H1 (cell line): ENCODE measurements at regions not wholly inside any gene's neighbourhood (a gene's known extent, or its start where the extent isn't known, plus 50 kb on each side); places are given as distances from the start of the nearest gene placed in this dataset.
A peak's percentile ranks its signal among the peaks of the same experiment; 100 is the strongest.

ENCODE experiments used
- CTCF ChIA-PET: fragments of 300-600 bp; sonication (Branson Sonifier 250); formaldehyde crosslinking; loops from one replicate; lab custom pipeline; 2021; ENCODE audit not compliant: partially characterized antibody; lab: Charles Lee
- POLR2A ChIA-PET: fragments of 300-600 bp; sonication (Branson Sonifier 250); formaldehyde crosslinking; loops from one replicate; lab custom pipeline; 2021; ENCODE audit warnings: inconsistent platforms; ENCODE audit not compliant: partially characterized antibody; lab: Charles Lee
- DNase-seq, 2 experiments: peaks; one replicate each; pipeline versions ENCODE4 v3.0.0 to v3.0.0-alpha.2; 2010 to 2022; ENCODE audit warnings: low spot score in 2 of 2, low read depth in 1 of 2, mixed read lengths in 1 of 2
- FAIRE-seq: peaks from 2 replicates; lab custom pipeline; 2011; peaks lifted over from hg19 to GRCh38; lab: Jason Lieb, UNC
- H2AFZ ChIP-seq: 2 replicates; pipeline ENCODE4 v1.8.1; 2012; ENCODE audit warnings: low read length, inconsistent platforms
- H2AK5ac ChIP-seq: 2 replicates; pipeline ENCODE4 v1.6.1; 2013; ENCODE audit warnings: low read depth, low read length
- H2BK120ac ChIP-seq: replicated peaks from 2 replicates; pipeline ENCODE3; 2013; ENCODE audit warnings: low read depth, low read length, inconsistent platforms
- H2BK12ac ChIP-seq: 2 replicates; pipeline ENCODE4 v1.6.1; 2013; ENCODE audit warnings: low read depth, low read length
- H2BK15ac ChIP-seq: 2 replicates; pipeline ENCODE4 v1.6.1; 2013; ENCODE audit warnings: low read length
- H2BK20ac ChIP-seq: 2 replicates; pipeline ENCODE4 v1.6.1; 2013; ENCODE audit warnings: low read length
- H2BK5ac ChIP-seq: 2 replicates; pipeline ENCODE4 v1.6.1; 2013; ENCODE audit warnings: low read depth, low read length
- H3K14ac ChIP-seq: 2 replicates; pipeline ENCODE4 v1.6.1; 2013; ENCODE audit warnings: inconsistent platforms; ENCODE audit not compliant: insufficient read length
- H3K18ac ChIP-seq: 2 replicates; pipeline ENCODE4 v1.6.1; 2013; ENCODE audit warnings: low read length; ENCODE audit errors: extremely low read depth
- H3K23ac ChIP-seq: 2 replicates; pipeline ENCODE4 v1.6.1; 2013; ENCODE audit warnings: inconsistent platforms; ENCODE audit not compliant: insufficient read length
- H3K23me2 ChIP-seq: 2 replicates; pipeline ENCODE4 v1.6.1; 2013; ENCODE audit warnings: low read depth, low read length
- H3K27ac ChIP-seq: 2 replicates; pipeline ENCODE4 v1.6.1; 2011; ENCODE audit warnings: low read depth, low read length, inconsistent platforms
- H3K27me3 ChIP-seq, 4 experiments: replicated peaks in 1 of 4; 1 replicate in 1 of 4; 2 replicates in 3 of 4; pipeline versions ENCODE4 v1.6.1 to v1.8.1; 2011 to 2013; ENCODE audit warnings: low read length in 3 of 4, mild to moderate bottlenecking in 3 of 4, inconsistent platforms in 2 of 4, mixed read lengths in 2 of 4, moderate library complexity in 1 of 4; ENCODE audit not compliant: control insufficient read depth in 3 of 4, insufficient read depth in 3 of 4; ENCODE audit errors: extremely low read depth in 1 of 4
- H3K36me3 ChIP-seq, 4 experiments: 2 replicates each; pipeline versions ENCODE4 v1.6.1 to v1.8.1; 2011 to 2013; ENCODE audit warnings: mild to moderate bottlenecking in 4 of 4, low read length in 3 of 4, moderate library complexity in 2 of 4, control low read depth in 1 of 4, inconsistent platforms in 1 of 4; ENCODE audit not compliant: insufficient read depth in 4 of 4, control insufficient read depth in 2 of 4
- H3K4ac ChIP-seq: replicated peaks from 2 replicates; pipeline ENCODE3; 2013; ENCODE audit warnings: low read length, low read depth, mixed read lengths, inconsistent platforms; ENCODE audit not compliant: insufficient read length
- H3K4me1 ChIP-seq, 4 experiments: replicated peaks in 1 of 4; 1 replicate in 1 of 4; 2 replicates in 3 of 4; pipeline versions ENCODE4 v1.6.1 to v1.8.1; 2011 to 2013; ENCODE audit warnings: low read length in 3 of 4, inconsistent platforms in 2 of 4, mixed read lengths in 1 of 4; ENCODE audit not compliant: insufficient read depth in 4 of 4, control insufficient read depth in 3 of 4
- H3K4me2 ChIP-seq, 2 experiments: 2 replicates each; pipeline versions ENCODE4 v1.6.1 to v1.8.1; 2011 to 2013; ENCODE audit warnings: low read depth in 2 of 2, low read length in 2 of 2, control low read depth in 1 of 2, inconsistent platforms in 1 of 2, mild to moderate bottlenecking in 1 of 2; ENCODE audit not compliant: insufficient read depth in 1 of 2
- H3K4me3 ChIP-seq, 4 experiments: fragments of 200-600, 300-600 bp in 1 of 4; sonication (generic), shearing (Covaris generic), sonication (Bioruptor Twin) in 1 of 4; 2 replicates each; pipeline versions ENCODE4 v1.5.1 to v1.8.1; 2011 to 2016; ENCODE audit warnings: low read length in 4 of 4, low read depth in 3 of 4, control low read depth in 2 of 4, inconsistent platforms in 2 of 4, mild to moderate bottlenecking in 2 of 4, mixed read lengths in 1 of 4, moderate library complexity in 1 of 4; ENCODE audit not compliant: insufficient read depth in 2 of 4; ENCODE audit errors: extremely low read depth in 1 of 4
- H3K56ac ChIP-seq: replicated peaks from 2 replicates; pipeline ENCODE3; 2013; ENCODE audit warnings: low read depth, mild to moderate bottlenecking, mixed read lengths, low read length, inconsistent platforms; ENCODE audit not compliant: insufficient read length
- H3K79me1 ChIP-seq: 2 replicates; pipeline ENCODE4 v1.6.1; 2013; ENCODE audit warnings: low read depth, low read length, control low read depth
- H3K79me2 ChIP-seq, 2 experiments: 2 replicates each; pipeline versions ENCODE4 v1.6.1 to v1.8.1; 2012 to 2013; ENCODE audit warnings: low read length in 2 of 2, mild to moderate bottlenecking in 2 of 2, inconsistent platforms in 1 of 2; ENCODE audit not compliant: insufficient read depth in 2 of 2, control insufficient read depth in 1 of 2
- H3K9ac ChIP-seq, 4 experiments: replicated peaks in 1 of 4; 1 replicate in 1 of 4; 2 replicates in 3 of 4; pipeline versions ENCODE4 v1.6.1 to v1.8.1; 2011 to 2013; ENCODE audit warnings: low read depth in 3 of 4, low read length in 3 of 4, control low read depth in 2 of 4, mild to moderate bottlenecking in 2 of 4, moderate library complexity in 2 of 4, inconsistent platforms in 1 of 4; ENCODE audit errors: extremely low read depth in 1 of 4
- H3K9me3 ChIP-seq, 2 experiments: 2 replicates each; pipeline versions ENCODE4 v1.6.1 to v1.8.1; 2012 to 2013; ENCODE audit warnings: mild to moderate bottlenecking in 2 of 2, moderate library complexity in 2 of 2, control low read depth in 1 of 2, inconsistent platforms in 1 of 2, low read depth in 1 of 2, low read length in 1 of 2, mixed read lengths in 1 of 2; ENCODE audit not compliant: insufficient read depth in 2 of 2
- H4K20me1 ChIP-seq, 2 experiments: replicated peaks in 1 of 2; 2 replicates each; pipeline versions ENCODE3 to v1.8.1; 2011 to 2013; ENCODE audit warnings: inconsistent platforms in 2 of 2, low read length in 2 of 2, mild to moderate bottlenecking in 1 of 2; ENCODE audit not compliant: insufficient read depth in 2 of 2, control insufficient read depth in 1 of 2
- H4K5ac ChIP-seq: 2 replicates; pipeline ENCODE4 v1.6.1; 2013; ENCODE audit warnings: low read length, low read depth, mixed read lengths, inconsistent platforms; ENCODE audit not compliant: insufficient read length
- H4K8ac ChIP-seq: 2 replicates; pipeline ENCODE4 v1.8.0; 2013; ENCODE audit warnings: mild to moderate bottlenecking, moderate library complexity, low read length, inconsistent platforms; ENCODE audit not compliant: insufficient read depth; ENCODE audit errors: extremely low read depth
- H4K91ac ChIP-seq: replicated peaks from 2 replicates; pipeline ENCODE3; 2013; ENCODE audit warnings: low read length, mixed read lengths, inconsistent platforms; ENCODE audit not compliant: insufficient read length
- BACH1 ChIP-seq: IDR thresholded peaks from 2 replicates; pipeline ENCODE4 v1.6.1; 2012; ENCODE audit warnings: low read length, improper control_type of control experiment
- BCL11A ChIP-seq, 2 experiments: IDR thresholded peaks; one replicate each; pipeline ENCODE4 v1.6.1; 2011; ENCODE audit warnings: low read depth in 2 of 2, low read length in 2 of 2, mild to moderate bottlenecking in 2 of 2
- CEBPB ChIP-seq: IDR thresholded peaks from 2 replicates; pipeline ENCODE4 v1.6.1; 2012; ENCODE audit warnings: low read depth, low read length
- CTBP2 ChIP-seq: IDR thresholded peaks from 2 replicates; pipeline ENCODE4 v1.7.0; 2011; ENCODE audit warnings: borderline replicate concordance, mild to moderate bottlenecking, moderate library complexity, mixed read lengths, low read length; ENCODE audit not compliant: insufficient read depth, insufficient read length
- HDAC2 ChIP-seq, 2 experiments: fragments of 300-600 bp in 1 of 2; sonication (generic) in 1 of 2; IDR thresholded peaks; 2 replicates each; pipeline ENCODE4 v1.6.1; 2011 to 2012; ENCODE audit warnings: low read depth in 2 of 2, low read length in 2 of 2, mild to moderate bottlenecking in 2 of 2, moderate library complexity in 2 of 2, borderline replicate concordance in 1 of 2, inconsistent platforms in 1 of 2
- POLR2AphosphoS5 ChIP-seq: IDR thresholded peaks from 2 replicates; pipeline ENCODE4 v1.6.1; 2011; ENCODE audit warnings: low read depth, low read length
- SP1 ChIP-seq: IDR thresholded peaks from 2 replicates; pipeline ENCODE4 v1.6.1; 2011; ENCODE audit warnings: low read depth, low read length
- SP4 ChIP-seq: IDR thresholded peaks from 2 replicates; pipeline ENCODE4 v1.6.1; 2012; ENCODE audit warnings: low read length, inconsistent platforms
- SUZ12 ChIP-seq: fragments of 200-600 bp; sonication (generic); IDR thresholded peaks from 2 replicates; pipeline ENCODE4 v1.6.1; 2012; ENCODE audit warnings: mild to moderate bottlenecking, inconsistent platforms, low read length, moderate library complexity, mixed read lengths
- TCF12 ChIP-seq: IDR thresholded peaks from 2 replicates; pipeline ENCODE4 v1.6.1; 2011; ENCODE audit warnings: low read depth, mild to moderate bottlenecking, low read length
- USF2 ChIP-seq: IDR thresholded peaks from 2 replicates; pipeline ENCODE4 v1.6.1; 2011; ENCODE audit warnings: low read length, improper control_type of control experiment
- whole genome bisulfite sequencing, 2 experiments: shearing (Covaris generic) in 1 of 2; methylation state at CpG; one replicate each; pipeline versions ENCODE4 v1.1.6 to v1.1.7; 2013 to 2015; ENCODE audit warnings: low lambda C conversion rate in 2 of 2, mixed read lengths in 2 of 2, inconsistent platforms in 1 of 2, low coverage in 1 of 2, missing lambda C conversion rate in 1 of 2; ENCODE audit not compliant: insufficient replicate concordance in 2 of 2, insufficient coverage in 1 of 2, insufficient read length in 1 of 2; ENCODE audit errors: extremely low coverage in 1 of 2, missing lambda C conversion rate in 1 of 2; 5-methylcytosine and 5-hydroxymethylcytosine counted together

DNA sequence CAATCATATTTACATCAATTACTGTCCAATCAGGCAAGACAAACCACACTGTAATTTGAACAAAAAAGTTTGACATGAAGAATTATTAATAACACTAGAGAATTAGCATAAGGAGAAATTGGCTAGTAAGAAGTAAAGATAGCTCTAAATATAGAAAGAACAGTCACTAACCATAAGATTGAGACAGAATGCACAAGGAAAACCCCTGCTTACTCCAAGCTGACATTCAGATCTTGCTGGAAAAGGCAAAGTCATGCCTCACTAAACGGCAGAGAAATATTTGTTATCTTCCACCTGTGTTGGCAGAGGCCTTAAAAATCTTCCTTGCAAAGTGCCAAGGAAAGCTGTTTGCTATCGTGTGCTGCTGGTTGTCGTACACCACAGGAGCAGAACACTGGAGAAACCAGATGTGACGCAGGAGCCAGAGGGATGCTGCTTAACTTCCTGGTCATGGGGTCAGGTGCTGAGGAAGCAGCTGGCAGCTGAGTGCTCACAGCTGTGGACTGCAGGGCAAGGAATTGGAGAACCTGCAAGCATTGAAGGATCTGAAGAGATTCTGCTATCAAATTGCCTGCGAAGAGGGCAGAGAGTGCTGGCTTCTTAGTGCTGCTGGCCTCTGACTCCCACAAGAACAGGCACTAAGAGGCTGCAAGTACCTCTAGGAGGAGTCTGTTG is 1323.3 kb downstream of the LRFN5 start:
- Histone ChIP-seq H3K56ac (no peak overlapping the region), H4K8ac (no peak overlapping the region), H2AFZ (peak overlapping the region; percentile 94), H2BK12ac (no peak overlapping the region), H3K23ac (no peak overlapping the region), H3K27ac (no peak overlapping the region), H3K18ac (no peak overlapping the region), H3K79me1 (no peaks in the 10 kb centered on the region), H4K5ac (no peak overlapping the region), H3K36me3 (no peaks in the 10 kb centered on the region), H3K79me2 (no peaks in the 10 kb centered on the region), H3K4me2 (no peak overlapping the region), H3K27me3 (no peaks in the 10 kb centered on the region), H3K9me3 (no peaks in the 10 kb centered on the region; a peak in 1 of 4 replicates), H3K4me1 (no peaks in the 10 kb centered on the region), H3K23me2 (no peaks in the 10 kb centered on the region), H3K14ac (no peak overlapping the region), H3K4me3 (no peak overlapping the region), H3K4ac (no peak overlapping the region), H3K9ac (no peak overlapping the region), H2BK5ac (no peak overlapping the region), H2BK15ac (no peak overlapping the region), H2AK5ac (no peak overlapping the region), H2BK120ac (no peak overlapping the region), H2BK20ac (no peak overlapping the region), H4K91ac (no peak overlapping the region), H4K20me1 (no peaks in the 10 kb centered on the region)
- 88% methylated on average over 5 of the region's 5 CpGs; no CpG with 5 or more reads in 1 of the 2 experiments for WGBS, 2 experiments
- DNase-seq: no peak
- FAIRE-seq: peak; percentile 28
- ChIA-PET POLR2A (no interaction called here), CTCF (interaction anchor here (0.6 to 1.3 kb wide), 2 partner anchors 59 to 877 kb away, joined by 3 read pairs; no protein-coding TSS in a partner anchor)
- no peak for TF ChIP-seq CEBPB
- no peak for TF ChIP-seq SP4
- no peak for TF ChIP-seq USF2
- TF ChIP-seq POLR2AphosphoS5: no peak
- TF ChIP-seq CTBP2: no peak
- no peak for TF ChIP-seq HDAC2 (IDR thresholded peaks at IDR 0.05; ENCODE audit: borderline replicate concordance in 1 of 2, low read depth in 2 of 2, low read length in 2 of 2)
- no peak for TF ChIP-seq SP1
- no peak for TF ChIP-seq BACH1
- TF ChIP-seq SUZ12: no peak
- no peak for TF ChIP-seq TCF12
- no peak for TF ChIP-seq BCL11A (IDR thresholded peaks at IDR 0.05; ENCODE audit: low read depth in 2 of 2, low read length in 2 of 2)
